HG03354 (cell line): ENCODE measurements at regions not wholly inside any gene's neighbourhood (a gene's known extent, or its start where the extent isn't known, plus 50 kb on each side); places are given as distances from the start of the nearest gene placed in this dataset.

Experiments
- ATAC-seq: cut with Tn5 transposase; IDR thresholded peaks from one replicate; pipeline ENCODE4 v1.9.1; 2021; ENCODE audit warnings: mild to moderate bottlenecking; ENCODE audit not compliant: unreplicated experiment, poor library complexity, severe bottlenecking

DNA sequence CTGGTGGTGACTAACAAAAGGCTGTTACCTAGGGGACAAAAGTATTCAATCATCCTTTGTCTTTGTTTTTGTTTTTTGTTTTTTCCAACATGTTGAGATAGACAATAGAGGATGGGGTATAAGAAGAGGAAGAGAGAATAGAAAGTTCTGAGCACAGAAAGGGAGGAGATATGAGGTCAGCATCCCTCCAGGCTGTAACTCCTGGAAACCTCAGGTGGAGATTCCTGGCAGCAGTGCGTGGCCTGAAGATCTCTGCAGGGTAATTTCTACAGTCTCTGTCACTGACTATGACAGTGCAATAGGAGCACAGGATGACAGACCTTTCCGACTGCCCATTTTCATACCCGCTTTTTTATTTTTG lies 112.1 kb downstream of the ADRB2 start:
- no peak for ATAC-seq

DNA sequence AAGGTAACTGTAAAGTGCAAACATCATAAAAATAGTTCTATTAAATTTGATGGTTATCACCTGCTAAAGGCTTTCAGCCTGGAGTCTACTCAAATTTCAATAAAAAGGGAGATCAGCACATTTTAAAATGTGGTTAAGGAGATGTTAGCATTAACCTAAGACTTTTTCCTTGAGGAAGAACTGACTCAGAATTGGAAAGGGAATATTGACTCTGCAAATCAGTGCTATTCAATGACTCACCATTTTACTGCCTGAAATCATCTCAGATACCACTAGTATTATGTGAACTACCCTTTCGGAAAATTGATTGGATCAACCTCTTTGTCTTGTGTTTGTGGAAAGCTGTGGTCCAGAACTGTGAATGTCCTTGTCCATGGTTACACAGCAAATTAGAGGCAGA lies 113.3 kb downstream of the ADRB2 start:
- ATAC-seq, result no peak

DNA sequence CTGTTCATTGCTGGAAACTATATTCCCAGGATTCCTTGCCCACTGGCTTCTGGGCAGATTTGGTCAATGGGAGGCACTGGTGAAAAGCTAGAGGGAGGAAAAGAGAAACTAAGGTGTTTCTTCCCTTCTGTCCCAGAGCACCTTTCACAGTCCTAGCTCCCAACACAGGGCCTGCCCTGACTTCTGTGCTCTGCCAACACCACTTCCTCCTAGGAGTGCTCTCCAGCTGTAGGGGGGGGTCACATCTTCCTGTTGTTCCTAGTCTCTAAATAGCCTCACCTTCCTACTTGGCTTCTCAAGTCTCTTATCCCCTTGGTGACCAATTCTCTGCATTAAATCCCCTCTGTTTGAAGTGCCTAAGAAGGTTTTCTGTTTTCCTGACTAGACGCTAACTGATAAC lies 115.4 kb downstream of the ADRB2 start:
- ATAC-seq, result no peak

DNA sequence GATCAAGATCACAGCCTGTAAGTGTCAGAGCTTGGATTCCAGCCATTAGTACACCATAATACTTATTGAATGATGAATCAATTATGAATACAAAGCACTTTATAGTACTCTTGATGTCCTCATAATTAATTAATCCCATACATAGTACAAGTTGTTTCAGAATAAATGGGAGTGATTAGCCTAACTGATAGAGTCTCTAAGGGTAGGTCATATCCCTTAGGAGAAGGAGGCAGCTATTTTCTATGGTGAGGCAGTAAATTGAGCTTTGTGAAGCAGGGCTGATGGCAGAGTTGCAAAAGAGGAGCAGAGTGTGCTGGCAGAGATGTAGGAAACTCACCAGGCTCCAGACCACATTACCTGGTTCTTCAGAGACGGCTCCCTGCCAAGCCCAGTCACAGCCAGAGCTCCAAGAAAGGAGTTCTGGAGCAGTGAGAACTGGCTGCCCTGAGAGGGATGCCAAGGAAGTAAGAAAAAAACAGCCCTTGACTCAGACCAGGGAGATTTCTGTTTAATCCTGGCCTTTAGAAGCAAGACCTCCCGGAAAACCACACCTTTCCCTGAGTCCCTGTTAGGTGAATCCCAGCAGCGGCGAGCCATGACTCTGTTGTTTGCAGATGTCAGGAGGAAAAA lies 112.9 kb downstream of the SH3TC2 start:
- ATAC-seq, result no peak

DNA sequence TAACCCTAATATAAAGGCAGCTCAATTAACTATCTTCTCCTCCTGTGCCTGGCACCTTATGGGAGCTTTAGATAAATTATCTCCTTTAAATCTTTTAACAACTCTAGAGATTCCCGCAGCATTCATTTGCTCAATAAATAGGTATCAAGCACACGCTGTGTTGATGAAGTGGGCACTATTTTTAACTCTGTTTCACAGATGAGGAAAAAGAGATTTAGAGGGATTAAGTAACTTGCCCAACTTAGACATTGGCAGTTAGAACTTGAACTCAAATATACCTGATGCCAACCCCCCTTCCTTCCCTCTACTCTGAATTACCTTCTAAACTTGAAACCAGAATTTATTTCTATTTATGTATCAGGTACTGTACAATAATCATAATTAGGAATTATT lies 112.4 kb downstream of the SH3TC2 start:
- no peak for ATAC-seq

DNA sequence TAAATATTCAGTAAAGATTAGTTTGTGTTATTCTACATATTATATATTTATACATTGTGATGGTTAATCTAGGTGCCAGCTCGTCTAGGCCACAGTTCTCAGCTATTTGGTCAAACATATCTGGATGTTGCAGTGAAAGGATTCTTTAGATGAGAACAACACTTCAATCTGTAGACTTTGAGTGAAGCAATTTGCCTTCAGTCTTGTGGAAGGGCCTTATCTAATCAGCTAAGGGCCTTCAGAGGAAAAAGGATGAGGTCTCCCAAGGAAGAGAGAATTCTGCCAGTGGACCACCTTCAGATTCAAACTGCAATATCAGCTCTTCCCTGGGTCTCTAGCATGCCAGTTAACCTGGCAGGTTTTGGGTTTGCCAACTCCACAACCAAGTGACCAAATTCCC lies 112.0 kb downstream of the SH3TC2 start:
- no peak for ATAC-seq

DNA sequence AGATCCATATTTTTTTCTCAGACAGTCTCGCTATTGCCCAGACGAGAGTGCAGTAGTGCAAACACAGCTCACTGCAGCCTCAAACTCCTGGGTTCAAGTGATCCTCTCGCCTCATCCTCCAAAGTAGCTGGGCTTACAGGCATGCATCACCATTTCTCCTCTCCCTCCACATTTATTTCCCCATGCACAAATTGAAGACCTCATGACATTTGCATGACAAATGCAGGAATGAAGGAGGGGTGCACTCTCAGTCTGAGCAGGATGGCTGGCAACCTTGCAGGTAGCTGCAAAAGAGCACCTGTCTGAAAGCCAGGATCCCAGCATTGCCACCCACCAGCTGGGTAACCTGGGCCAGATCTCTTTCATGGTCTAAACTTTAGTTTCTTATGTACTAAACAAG lies 111.2 kb downstream of the SH3TC2 start:
- ATAC-seq, result no peak

DNA sequence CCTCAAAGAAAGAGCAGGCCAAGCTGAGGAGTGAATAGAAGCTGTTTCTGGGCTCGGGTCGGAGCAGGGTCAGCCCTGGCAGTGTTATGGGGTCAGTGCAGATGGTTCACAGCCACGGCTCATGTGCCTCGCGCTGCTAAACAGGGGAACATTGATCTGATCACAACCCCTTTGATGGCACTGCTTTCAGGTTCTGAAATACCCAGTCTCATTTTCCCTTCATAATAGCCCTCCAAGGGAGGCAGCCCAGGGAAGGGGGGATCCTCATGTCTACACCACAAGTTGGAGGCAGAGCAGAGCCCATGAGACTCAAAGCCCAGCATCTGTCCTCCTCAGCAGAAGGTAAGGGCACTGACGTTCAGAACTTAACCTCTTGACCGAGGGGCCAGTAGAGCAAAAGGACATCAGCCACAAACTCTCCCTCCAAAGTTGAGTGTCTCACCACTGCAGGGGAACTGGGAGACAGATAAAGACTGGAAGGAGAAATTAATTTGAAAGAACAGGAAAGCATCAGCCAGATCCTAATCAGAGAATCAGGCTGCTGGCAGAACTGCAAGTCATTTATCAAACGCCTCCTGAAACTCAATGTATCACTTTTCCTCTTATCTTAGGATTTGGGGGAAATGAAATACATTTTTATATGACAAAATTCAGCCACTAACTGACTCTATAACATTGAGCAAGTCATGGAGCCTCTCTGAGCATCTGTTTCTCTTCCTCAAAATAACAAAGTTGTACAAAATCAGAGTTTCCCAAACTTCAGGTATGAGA lies 110.6 kb downstream of the SH3TC2 start:
- ATAC-seq, result no peak

DNA sequence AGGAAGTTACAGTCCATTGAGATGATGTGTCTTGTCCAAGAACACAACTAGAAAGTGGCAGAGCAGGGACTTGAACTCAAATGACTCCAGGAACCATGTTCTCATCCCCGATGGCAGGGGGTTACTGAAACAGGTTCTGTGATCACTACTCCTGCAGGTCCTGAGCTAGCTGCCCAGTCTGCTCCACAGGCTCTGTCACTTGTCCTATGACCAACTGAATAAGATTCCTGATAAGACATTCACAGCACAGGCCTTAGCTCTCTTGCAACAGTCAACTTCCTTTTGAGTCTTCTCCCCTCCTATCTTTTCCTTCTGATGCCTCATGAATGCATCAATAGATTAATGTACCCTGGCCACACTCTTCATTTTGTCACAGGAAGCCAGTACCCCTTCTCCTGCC lies 109.2 kb downstream of the SH3TC2 start:
- ATAC-seq, result no peak
